Fibroblast of pulmonary artery (primary cell): ENCODE measurements at regions not wholly inside any gene's neighbourhood (a gene's known extent, or its start where the extent isn't known, plus 50 kb on each side); places are given as distances from the start of the nearest gene placed in this dataset.
A peak's percentile ranks its signal among the peaks of the same experiment; 100 is the strongest.

Experiments used
- DNase-seq: peaks from one replicate; pipeline ENCODE4 v3.0.0-alpha.2; 2010; ENCODE audit warnings: low read depth
- H3K4me3 ChIP-seq: replicated peaks from 2 replicates; pipeline ENCODE4 v1.5.1; 2011; ENCODE audit warnings: low read depth, mild to moderate bottlenecking, control low read depth, low read length, moderate library complexity
- CTCF ChIP-seq: IDR thresholded peaks from 2 replicates; pipeline ENCODE4 v1.5.1; 2011; ENCODE audit warnings: mild to moderate bottlenecking, control low read depth, low read length, inconsistent platforms; ENCODE audit errors: missing control alignments

DNA sequence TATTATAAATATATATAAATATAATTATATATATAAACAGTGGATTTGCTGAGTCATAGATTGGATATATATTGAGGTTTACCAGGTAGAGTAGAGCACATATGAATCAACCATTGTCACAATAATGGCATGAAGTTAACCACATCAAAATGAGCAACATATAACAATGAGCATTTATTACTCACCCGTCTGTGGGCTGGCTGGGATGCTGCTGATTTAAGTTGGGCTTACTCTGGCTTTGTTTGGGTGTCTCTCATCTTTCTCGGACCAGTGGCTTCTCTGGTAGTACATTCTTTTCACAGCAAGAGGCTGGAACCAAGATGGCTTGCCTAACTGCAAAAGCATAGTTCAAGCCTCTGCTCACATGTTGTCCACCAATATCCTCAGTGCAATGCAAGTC is 111.7 kb upstream of the TAPT1 start:
- no peak overlapping the region for H3K4me3 ChIP-seq
- TF ChIP-seq CTCF, result no peak
- peak; percentile 31 for DNase-seq

DNA sequence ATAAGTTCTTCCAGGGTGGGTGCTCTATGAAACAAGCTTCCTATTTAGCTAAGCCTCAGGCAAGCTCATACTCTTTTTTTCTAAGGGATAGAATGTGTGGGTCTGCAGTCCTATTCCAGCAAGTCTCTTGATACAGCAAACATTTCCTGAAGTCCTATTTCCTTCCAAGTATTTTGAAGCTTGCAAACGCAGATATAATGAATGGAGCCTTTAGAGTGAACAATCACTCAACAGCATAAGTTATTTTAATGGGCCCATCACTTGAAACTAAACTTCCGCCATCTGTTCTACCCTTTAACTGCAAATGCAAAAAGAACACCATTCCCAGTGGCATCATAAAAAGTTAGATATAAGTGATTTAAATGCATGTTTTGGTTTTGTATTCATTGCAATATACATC is 108.3 kb upstream of the TAPT1 start:
- H3K4me3 ChIP-seq, result no peak overlapping the region
- TF ChIP-seq CTCF, result no peak
- no peak for DNase-seq

DNA sequence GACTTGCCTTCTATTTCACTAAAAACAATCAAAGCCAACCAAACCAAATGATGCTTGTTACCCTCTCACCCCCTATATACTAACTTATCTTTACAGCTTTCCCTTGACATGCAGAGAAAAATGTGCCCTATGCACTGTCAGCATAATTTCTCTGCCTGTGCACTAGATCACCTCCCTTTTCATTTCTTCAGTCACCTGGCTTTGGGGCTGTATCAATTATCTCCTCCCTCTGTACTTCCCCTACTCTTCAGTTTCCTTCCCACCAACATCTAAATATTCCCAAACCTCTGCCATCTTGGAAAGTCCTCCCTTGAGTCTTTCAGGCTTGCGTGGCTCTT is 103.5 kb upstream of the TAPT1 start:
- no peak for TF ChIP-seq CTCF
- DNase-seq, result no peak
- no peak overlapping the region for H3K4me3 ChIP-seq

DNA sequence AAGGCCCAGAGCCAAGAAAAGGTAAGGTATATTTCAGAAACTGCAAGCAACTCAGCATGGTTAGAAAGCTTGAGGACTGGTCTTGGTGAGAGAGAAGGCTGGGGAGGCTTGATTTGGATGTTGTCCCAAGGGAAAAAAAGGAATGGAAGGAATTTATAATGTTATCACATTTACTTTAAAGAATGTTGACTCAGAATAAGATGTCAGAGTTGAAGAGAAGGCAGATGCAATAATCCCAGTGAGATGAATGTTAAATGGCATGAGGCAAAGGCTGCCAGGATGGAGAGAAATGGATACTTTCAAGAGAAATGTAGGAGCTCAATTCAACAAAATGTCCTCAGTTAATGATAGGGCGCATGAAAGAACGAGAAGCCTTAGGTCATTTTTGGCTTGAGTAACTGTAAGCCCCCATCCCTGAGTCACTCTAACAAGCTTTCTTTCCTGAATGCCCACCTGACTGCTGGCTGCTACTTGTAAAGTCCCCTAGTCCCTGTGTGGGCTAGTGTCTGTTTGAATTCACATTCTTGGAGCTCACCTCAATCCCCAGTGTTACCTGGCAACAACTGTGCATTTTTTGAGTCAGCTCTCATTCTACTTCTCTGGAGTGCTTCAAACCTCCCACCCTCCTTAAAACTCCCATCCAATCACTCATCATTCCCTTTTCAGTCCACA is 103.0 kb upstream of the TAPT1 start:
- H3K4me3 ChIP-seq, result no peak overlapping the region
- no peak for TF ChIP-seq CTCF
- peak; percentile 21 for DNase-seq

- no peak for DNase-seq
- H3K4me3 ChIP-seq, result no peak overlapping the region
- no peak for TF ChIP-seq CTCF
Measured at GRCh38 chr4:16322183-16322582, 95.9 kb upstream of the TAPT1 start.

DNA sequence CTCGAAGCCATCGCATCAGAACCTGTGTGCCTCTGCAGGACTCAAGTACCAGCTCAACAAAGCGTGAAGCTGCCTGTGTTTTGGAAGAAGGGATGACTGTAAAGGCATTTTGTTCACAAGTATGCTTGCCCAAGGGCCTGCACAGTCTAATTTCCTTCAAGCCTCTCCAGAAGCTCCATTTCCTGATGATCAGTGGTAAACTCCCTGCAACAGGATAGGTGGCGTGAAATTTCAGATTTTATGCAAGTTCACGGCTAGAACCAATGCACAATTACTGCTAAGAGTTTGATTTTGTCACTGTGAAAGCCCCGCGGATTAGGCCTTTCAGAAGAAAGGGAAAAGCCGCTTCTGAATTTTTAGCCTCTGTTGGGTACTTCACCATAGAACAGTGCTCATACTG is 89.2 kb upstream of the TAPT1 start:
- no peak overlapping the region for H3K4me3 ChIP-seq
- no peak for DNase-seq
- TF ChIP-seq CTCF, result no peak

DNA sequence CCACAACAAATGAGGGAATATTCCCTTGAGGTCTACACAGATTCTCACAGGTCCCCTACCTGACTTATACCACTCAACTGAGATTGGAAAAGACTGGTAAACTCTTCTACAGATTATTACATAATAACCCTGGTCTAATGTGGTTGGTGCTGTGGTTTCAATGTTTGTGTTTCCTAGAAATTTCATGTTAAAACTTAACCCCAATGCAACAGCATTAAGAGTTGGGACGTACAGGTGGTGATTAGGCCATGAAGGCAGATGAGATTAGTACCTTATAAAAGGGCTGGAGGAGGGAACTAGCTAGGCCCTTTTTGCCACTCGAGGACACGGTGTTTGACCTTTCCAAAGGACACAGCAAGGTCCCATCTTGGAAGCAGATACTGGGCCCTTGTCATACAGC is 84.3 kb upstream of the TAPT1 start:
- H3K4me3 ChIP-seq, result no peak overlapping the region
- DNase-seq, result no peak
- TF ChIP-seq CTCF, result no peak
